HuH-7 (cell line): ENCODE measurements at regions not wholly inside any gene's neighbourhood (a gene's known extent, or its start where the extent isn't known, plus 50 kb on each side); places are given as distances from the start of the nearest gene placed in this dataset.

Experiments
- DNase-seq: peaks from one replicate; pipeline ENCODE4 v3.0.0; 2011; ENCODE audit warnings: low spot score

- no peak for DNase-seq
Observed at GRCh38 chr2:52934920-52935640, 832.5 kb upstream of the CHAC2 start.

GRCh38 chr2:52934323-52934898 is 833.2 kb upstream of the CHAC2 start:
- no peak for DNase-seq

DNA sequence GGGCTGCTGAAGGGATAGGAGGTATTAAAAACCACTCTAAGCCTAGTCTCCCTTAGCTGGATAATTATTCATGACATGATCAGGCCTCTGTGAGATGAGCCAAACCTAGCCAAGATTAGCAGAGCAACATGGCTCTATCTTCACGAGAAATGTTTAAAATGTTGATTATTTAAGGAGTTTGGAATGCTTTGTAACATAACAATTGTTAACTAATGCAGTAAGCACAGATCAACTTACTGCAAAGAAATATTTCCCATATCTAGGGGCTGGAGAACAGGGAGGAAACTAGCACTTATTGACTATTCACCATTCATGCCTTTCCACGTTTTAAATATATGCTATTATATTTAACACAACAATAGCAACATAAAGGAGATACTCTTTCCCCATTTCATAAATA is 833.7 kb upstream of the CHAC2 start:
- no peak for DNase-seq

DNA sequence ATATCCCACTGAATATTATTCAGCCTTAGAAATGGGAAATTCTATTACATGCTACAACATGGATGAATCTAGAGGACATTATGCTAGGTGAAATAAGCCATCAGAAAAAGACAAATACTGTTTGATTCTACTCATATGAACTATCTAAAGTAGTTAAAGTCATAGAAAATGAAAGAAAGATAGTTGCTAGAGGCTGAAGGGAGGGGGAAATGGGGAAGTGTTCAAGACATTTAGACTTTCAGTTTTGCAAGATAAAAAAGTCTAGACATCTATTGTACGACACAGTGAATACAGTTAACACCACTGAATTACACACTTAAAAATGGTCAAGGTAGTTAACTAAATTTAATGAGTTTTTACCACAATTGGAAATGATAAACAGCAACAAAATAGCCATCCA is 835.9 kb upstream of the CHAC2 start:
- no peak for DNase-seq

GRCh38 chr2:52929412-52929811 is 838.2 kb upstream of the CHAC2 start:
- no peak for DNase-seq

DNA sequence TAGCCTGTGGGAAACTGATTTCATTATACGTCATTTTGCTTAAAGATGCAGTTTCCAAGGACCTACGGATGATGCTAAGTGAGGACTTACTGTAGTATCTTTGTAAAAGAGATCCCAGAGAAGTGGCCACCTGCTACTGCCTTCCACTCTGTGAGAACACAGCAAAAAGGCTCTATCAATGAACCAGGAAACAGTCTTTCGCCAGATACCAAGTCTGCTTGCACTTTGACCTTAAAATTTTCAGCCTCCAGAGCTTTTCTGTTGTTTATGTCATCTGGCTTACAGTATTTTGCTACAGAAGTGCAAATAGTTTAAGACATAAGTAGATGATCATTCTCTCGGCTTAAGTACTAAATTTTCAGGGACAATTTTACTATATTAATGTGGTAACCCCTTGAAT is 847.9 kb upstream of the CHAC2 start:
- DNase-seq = no peak

DNA sequence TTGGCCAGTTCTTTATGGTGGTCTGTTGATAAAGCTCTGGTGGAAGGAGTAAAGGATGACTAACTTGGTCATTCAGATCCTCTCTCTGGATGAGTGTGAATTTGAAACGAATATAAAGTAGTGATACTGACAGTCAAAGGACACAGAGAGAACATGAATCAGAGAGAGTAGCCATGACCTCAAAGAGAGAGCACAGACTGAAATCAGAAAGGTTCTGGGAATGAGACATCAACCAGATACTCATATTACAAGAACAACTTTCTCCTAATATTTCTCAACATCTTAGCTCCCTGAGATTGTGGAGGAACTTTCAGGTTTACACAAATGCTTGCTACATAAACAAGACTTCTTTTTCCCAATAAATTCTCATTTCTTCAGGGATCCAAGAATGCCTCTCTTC is 849.1 kb upstream of the CHAC2 start:
- DNase-seq = no peak

- no peak for DNase-seq
Observed at GRCh38 chr2:52916981-52917380, 850.6 kb upstream of the CHAC2 start.

- no peak for DNase-seq
Observed at GRCh38 chr2:52904355-52904891, 863.2 kb upstream of the CHAC2 start.

DNA sequence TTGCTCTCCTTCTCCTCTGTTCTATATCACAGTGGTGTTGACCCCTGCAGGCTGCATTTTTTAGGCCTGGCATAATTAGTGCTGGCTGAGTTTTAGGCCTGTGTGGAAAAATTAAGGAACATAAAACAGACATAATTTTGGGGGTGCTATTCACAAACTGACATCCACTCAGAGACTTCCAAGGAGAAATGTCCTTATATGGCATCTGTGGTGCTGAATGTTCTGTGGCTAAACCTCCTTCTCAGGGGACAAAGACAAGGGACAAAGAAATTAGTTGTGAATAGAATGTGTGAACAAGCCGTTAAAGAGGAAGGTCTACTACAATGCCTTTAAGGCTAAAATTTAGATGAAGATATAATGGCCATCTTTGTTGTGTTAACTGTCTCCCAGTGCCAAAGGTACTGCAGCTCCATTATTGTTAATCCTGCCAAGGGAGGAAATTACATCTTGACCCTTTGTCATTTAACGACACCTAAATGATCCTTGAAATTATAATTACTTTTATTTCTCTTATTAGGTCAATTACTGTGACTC is 870.0 kb upstream of the CHAC2 start:
- no peak for DNase-seq

DNA sequence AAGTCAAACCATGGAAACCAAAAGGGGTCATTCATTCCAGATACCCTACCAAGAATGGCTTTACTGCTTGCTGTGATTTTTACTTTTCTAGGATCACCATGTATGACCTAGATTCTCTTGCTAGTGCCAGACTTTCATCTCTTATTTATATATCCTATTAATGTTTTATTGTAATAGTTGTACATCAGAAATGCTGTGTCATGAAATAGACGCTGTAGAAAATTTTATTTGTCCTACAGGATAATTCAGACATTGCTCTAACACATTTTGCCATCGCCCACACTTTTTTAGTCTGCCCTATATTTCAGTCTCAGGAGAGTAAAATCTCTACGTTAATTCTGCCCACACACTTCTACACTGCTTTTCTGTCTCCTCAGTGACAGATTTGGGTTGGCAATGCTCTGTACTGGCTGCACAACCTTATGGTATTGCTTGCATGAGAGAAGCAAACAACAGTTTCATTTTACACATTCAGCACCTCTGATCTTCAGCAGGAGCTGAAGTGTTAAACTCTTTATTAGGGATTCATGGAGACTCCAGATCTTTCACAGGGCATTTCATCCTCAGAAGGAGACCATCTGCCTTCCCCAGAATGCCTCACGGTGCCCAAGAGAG is 871.8 kb upstream of the CHAC2 start:
- no peak for DNase-seq

GRCh38 chr2:52886556-52886955 is 881.0 kb upstream of the CHAC2 start:
- DNase-seq = no peak

GRCh38 chr2:52884761-52885352 is 882.7 kb upstream of the CHAC2 start:
- DNase-seq = no peak

DNA sequence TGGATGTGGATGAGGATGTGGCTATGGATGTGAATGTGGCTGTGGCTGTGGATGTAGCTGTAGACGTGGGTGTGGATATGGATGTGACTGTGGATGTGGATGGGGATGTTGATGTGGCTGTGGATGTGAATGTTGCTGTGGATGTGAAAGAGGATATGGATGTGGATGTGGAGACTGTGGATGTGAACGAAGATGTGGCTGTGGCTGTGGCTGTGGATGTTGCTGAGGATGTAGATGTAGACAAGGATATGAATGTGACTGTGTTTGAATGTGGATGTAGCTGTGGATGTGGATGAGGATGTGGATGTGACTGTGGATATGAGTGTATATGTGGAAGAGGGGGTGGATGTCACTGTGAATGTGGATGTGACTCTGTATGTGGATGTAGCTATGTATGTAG is 884.6 kb upstream of the CHAC2 start:
- no peak for DNase-seq

DNA sequence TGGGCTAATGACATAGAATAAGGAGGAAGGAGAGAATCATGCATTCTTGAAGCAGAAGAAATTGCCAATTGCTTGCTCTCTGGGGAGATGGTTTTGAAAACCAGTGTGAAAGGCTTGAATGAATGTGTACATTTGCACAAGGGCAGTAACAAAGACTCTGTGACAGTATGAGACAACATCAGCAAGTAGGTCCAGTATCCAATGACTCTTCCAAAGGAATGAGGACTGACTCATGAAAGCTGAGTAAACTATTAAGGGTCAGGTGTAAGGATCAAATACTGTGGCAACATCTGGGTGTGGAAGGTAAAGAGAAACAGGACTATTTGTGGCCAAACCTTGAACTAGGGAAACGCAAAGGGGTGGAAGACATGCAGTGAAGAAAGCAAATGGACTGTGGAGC is 886.0 kb upstream of the CHAC2 start:
- DNase-seq = peak; percentile 3

DNA sequence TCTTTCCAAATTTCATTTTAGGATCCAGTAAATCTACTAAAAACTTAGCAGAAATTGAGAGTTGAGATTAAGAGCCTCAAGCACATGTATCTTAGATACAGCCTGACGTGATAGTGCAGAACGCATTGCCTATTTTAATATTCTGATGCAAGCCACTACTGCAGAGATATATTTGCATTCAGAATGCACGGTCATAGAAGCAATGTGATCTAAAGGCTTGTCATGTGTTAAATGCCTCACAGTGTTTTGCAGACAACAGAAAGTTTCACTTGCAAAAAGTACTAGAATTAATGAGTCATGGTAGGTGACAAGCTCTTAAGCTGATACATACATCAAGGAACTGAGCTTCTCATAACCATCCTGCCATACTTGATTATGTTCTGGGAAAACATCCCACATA is 886.7 kb upstream of the CHAC2 start:
- DNase-seq = no peak

DNA sequence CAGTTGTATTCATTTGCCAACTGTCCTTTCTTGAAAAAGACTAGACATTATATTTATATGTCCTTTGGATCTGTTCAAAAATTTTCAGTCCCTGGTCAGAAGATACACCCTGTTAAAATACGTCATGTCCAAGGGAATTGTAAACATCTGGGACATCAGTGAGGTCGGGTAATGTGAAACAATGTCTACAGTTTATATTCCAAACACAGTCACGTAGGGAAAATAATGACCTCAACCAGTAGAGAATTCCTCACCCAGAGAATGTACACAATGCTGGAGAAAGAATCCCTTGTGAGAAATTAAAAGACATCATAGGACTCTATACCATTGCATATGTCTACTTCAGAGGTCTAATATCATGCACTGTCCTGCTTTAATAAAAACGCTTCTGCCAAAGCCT is 888.0 kb upstream of the CHAC2 start:
- DNase-seq = no peak

GRCh38 chr2:52877703-52878102 is 889.9 kb upstream of the CHAC2 start:
- no peak for DNase-seq

DNA sequence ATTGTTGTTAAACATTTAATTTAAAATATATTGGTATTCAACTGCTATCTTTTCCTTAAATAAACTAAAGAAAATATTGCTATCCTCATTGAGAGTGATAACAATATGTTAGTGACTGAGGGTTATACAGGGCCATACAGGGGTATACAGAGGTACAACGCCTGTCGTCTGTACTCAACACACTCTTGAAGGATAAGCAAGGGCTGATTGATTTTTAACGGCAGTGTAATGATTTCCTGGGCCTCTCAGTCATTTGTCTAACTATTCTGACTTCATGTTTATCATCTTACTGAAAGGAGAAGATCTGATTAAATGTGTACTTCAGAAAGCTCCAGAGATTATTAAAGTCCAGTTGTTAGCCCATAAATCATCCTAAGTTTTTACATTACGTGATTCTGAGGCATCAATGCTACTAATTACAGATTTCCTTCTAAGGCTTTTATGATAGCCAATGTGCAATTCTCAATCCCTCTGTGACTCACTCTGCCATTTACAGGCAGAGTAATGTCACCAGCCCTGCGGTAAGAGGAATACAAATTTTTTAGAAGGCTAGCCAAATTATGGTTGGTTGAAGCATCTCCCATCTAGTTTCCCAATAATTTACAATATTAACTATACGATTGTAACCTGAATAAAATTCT is 893.0 kb upstream of the CHAC2 start:
- DNase-seq = no peak

DNA sequence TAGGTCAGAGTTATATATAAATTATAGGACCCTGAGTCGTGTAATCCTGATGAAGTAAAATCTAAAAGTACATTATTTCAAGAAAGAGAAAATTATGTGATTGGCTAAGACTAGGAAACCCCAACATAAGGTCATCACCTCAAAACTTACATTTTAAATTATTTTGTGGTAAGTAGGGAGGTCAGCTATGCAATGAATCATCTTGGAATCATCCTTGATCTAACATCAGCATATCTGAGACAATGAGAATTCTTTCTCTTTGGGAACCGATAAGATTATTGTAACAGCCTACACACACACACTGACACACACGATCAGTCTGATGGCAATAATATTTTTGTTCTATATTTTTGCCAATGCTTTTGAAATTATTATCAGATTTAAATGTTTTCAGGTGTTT is 904.8 kb upstream of the CHAC2 start:
- DNase-seq = no peak

DNA sequence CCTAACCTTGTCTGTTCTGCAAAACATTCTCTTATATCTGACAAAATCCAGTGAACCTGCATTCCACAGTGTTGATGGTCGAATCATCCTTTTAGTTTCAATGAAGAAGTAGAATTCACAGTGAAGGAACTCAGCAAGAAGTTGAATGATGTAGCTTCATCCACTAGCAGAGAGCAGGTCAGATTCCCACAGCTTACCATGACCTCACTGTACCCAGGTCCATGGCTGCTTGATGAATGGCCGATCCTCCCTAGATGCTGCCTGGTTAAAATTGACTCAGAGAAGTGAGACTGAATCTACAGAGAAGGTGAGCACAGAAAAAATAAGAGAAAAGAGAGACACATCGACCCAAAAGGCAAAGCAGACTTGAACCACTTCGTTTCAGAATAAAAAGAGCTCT is 906.0 kb upstream of the CHAC2 start:
- DNase-seq = no peak

DNA sequence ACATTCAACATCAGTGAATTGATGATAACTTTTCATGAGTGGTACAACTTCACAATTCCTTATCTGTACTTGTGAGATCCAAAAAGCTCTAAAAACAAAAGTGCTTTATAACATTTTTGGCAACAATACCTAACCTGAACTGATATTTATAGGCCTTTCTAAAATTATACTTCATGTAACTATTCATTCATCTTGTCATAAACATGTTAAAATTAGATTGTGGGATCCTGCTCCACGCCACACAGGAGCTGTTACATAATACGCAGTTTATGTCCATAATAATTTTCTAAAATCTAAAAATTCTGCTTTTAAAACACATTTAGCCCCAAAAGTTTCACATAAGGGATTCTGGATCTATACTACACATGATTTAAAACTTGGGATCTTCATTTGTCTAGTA is 908.5 kb upstream of the CHAC2 start:
- no peak for DNase-seq
